Ishikawa (cell line): ENCODE measurements at regions not wholly inside any gene's neighbourhood (a gene's known extent, or its start where the extent isn't known, plus 50 kb on each side); places are given as distances from the start of the nearest gene placed in this dataset.

Experiments
- CEBPB ChIP-seq: IDR thresholded peaks from 2 replicates; pipeline ENCODE4 v1.6.1; 2012
- EP300 ChIP-seq: IDR thresholded peaks from 2 replicates; pipeline ENCODE4 v1.6.1; 2012; ENCODE audit warnings: borderline replicate concordance
- RAD21 ChIP-seq: IDR thresholded peaks from 2 replicates; pipeline ENCODE4 v1.6.1; 2012; ENCODE audit warnings: low read depth
- REST ChIP-seq: IDR thresholded peaks from 2 replicates; pipeline ENCODE4 v1.6.1; 2012; ENCODE audit warnings: low read depth, mild to moderate bottlenecking
- TAF1 ChIP-seq: IDR thresholded peaks from 2 replicates; pipeline ENCODE4 v1.6.1; 2012; ENCODE audit warnings: low read depth, mild to moderate bottlenecking
- YY1 ChIP-seq: IDR thresholded peaks from 2 replicates; pipeline ENCODE4 v1.6.1; 2012; ENCODE audit warnings: low read depth
- ZBTB7A ChIP-seq: IDR thresholded peaks from 2 replicates; pipeline ENCODE4 v1.6.1; 2012; ENCODE audit warnings: low read depth

- no peak for TF ChIP-seq TAF1
- TF ChIP-seq ZBTB7A: no peak
- TF ChIP-seq REST: no peak
- no peak for TF ChIP-seq YY1
- TF ChIP-seq RAD21: no peak
- TF ChIP-seq EP300: no peak
- no peak for TF ChIP-seq CEBPB
Measured at GRCh38 chr6:115680621-115681020, 380.1 kb downstream of the FRK start.
